Activated CD4-positive, CD25-positive, alpha-beta regulatory T cell treated with anti-CD3 and anti-CD28 coated beads, Interleukin-2, amount 50 U/mL, for 24 hours (primary cell): ENCODE measurements at regions not wholly inside any gene's neighbourhood (a gene's known extent, or its start where the extent isn't known, plus 50 kb on each side); places are given as distances from the start of the nearest gene placed in this dataset.
"Not testable (repeated sequence)": the region's sequence is repeated elsewhere in the genome, so short reads cannot be mapped to it uniquely, and the experiment has no call there.

Experiments
- ATAC-seq, 2 donors: fragments of 150-1000 bp; cut with Tn5 transposase; one replicate each; pipeline ENCODE4 v1.10.0; 2021; ENCODE audit warnings: mild to moderate bottlenecking in 1 of 2, moderate library complexity in 1 of 2

- ATAC-seq, result not testable (repeated sequence)
Observed at GRCh38 chr2:187610450-187610849, 56.2 kb upstream of the TFPI start.

- no peak for ATAC-seq
Observed at GRCh38 chr2:187612857-187613256, 58.6 kb upstream of the TFPI start.

GRCh38 chr2:187614756-187615155, 60.5 kb upstream of the TFPI start:
- no peak for ATAC-seq

- no peak for ATAC-seq
Observed at GRCh38 chr2:187615364-187615763, 61.1 kb upstream of the TFPI start.

- ATAC-seq, result no peak
Observed at GRCh38 chr2:187615902-187616301, 61.7 kb upstream of the TFPI start.

- no peak for ATAC-seq
Observed at GRCh38 chr2:187617120-187617519, 62.9 kb upstream of the TFPI start.

- no peak for ATAC-seq
Observed at GRCh38 chr2:187617905-187618304, 63.7 kb upstream of the TFPI start.

GRCh38 chr2:187618813-187619212, 64.6 kb upstream of the TFPI start:
- ATAC-seq, result no peak

- ATAC-seq, result no peak
Observed at GRCh38 chr2:187627153-187627552, 72.9 kb upstream of the TFPI start.

GRCh38 chr2:187636731-187637391, 82.6 kb upstream of the TFPI start:
- ATAC-seq, result not testable (repeated sequence)

GRCh38 chr2:187637392-187637740, 83.1 kb upstream of the TFPI start:
- ATAC-seq, result not testable (repeated sequence)

- not testable (repeated sequence) for ATAC-seq
Observed at GRCh38 chr2:187637771-187638170, 83.5 kb upstream of the TFPI start.

- no peak for ATAC-seq
Observed at GRCh38 chr2:187638840-187639239, 84.6 kb upstream of the TFPI start.

GRCh38 chr2:187640926-187641510, 86.8 kb upstream of the TFPI start:
- ATAC-seq, result no peak

GRCh38 chr2:187642498-187642897, 88.3 kb upstream of the TFPI start:
- no peak for ATAC-seq

GRCh38 chr2:187644486-187644885, 90.3 kb upstream of the TFPI start:
- no peak for ATAC-seq

GRCh38 chr2:187644981-187645380, 90.7 kb upstream of the TFPI start:
- no peak for ATAC-seq

- ATAC-seq, result no peak
Observed at GRCh38 chr2:187646556-187646955, 92.3 kb upstream of the TFPI start.

GRCh38 chr2:187654535-187654934, 100.3 kb upstream of the TFPI start:
- ATAC-seq, result no peak

GRCh38 chr2:187655001-187655400, 100.8 kb upstream of the TFPI start:
- ATAC-seq, result no peak

GRCh38 chr2:187656123-187656522, 101.9 kb upstream of the TFPI start:
- no peak for ATAC-seq

- no peak for ATAC-seq
Observed at GRCh38 chr2:187658952-187659525, 104.8 kb upstream of the TFPI start.

GRCh38 chr2:187676050-187676449, 121.8 kb upstream of the TFPI start:
- not testable (repeated sequence) for ATAC-seq

- ATAC-seq, result no peak
Observed at GRCh38 chr2:187679454-187679853, 125.2 kb upstream of the TFPI start.

- no peak for ATAC-seq
Observed at GRCh38 chr2:187684174-187684573, 129.9 kb upstream of the TFPI start.
